HEK293 (cell line): ENCODE measurements at regions not wholly inside any gene's neighbourhood (a gene's known extent, or its start where the extent isn't known, plus 50 kb on each side); places are given as distances from the start of the nearest gene placed in this dataset.

Experiments
- CTCF ChIA-PET: fragments of 350-600 bp; formaldehyde crosslinking; extraction: SDS; loops from one replicate; lab custom pipeline; 2021; ENCODE audit warnings: antibody characterized with exemption; lab: Yijun Ruan, JAX
- POLR2A ChIA-PET: fragments of 300-600 bp; formaldehyde crosslinking; extraction: SDS; loops from one replicate; lab custom pipeline; 2020; ENCODE audit warnings: antibody characterized with exemption, inconsistent platforms; lab: Yijun Ruan, JAX
- H3K27ac ChIP-seq: fragments of 200-500 bp; sonication (Bioruptor generic); 2 replicates; pipeline ENCODE4 v1.5.1; 2014; ENCODE audit warnings: low read depth, low read length, control low read depth, inconsistent platforms; ENCODE audit errors: extremely low read depth
- H3K36me3 ChIP-seq, 2 experiments: fragments of 200-500 bp in 1 of 2; sonication (Bioruptor generic) in 1 of 2; 1 replicate in 1 of 2; 2 replicates in 1 of 2; pipeline ENCODE4 v1.5.1; 2014 to 2017; ENCODE audit warnings: inconsistent platforms in 2 of 2, low read length in 2 of 2; ENCODE audit not compliant: control insufficient read depth in 2 of 2, insufficient read depth in 1 of 2
- H3K4me1 ChIP-seq: fragments of 200-500 bp; sonication (Bioruptor generic); 2 replicates; pipeline ENCODE4 v1.5.1; 2014; ENCODE audit warnings: mild to moderate bottlenecking, low read length, inconsistent platforms; ENCODE audit not compliant: control insufficient read depth, insufficient read depth
- H3K4me3 ChIP-seq: 2 replicates; pipeline ENCODE4 v1.5.1; 2011; ENCODE audit warnings: low read depth, mild to moderate bottlenecking, control low read depth, low read length, moderate library complexity
- H3K9me3 ChIP-seq: fragments of 200-500 bp; sonication (Bioruptor generic); 2 replicates; pipeline ENCODE4 v1.5.1; 2014; ENCODE audit warnings: low read depth, low read length, inconsistent platforms; ENCODE audit not compliant: control insufficient read depth, insufficient read depth
- KLF8 ChIP-seq: fragments of 450-650 bp; formaldehyde crosslinking; IDR thresholded peaks from 2 replicates; pipeline ENCODE4 v1.5.1; 2016; ENCODE audit warnings: missing biosample characterization, missing genetic modification characterization
- MYNN ChIP-seq: fragments of 450-650 bp; formaldehyde crosslinking; IDR thresholded peaks from 2 replicates; pipeline ENCODE4 v1.5.1; 2016; ENCODE audit warnings: missing biosample characterization, missing genetic modification characterization, borderline replicate concordance
- WT1 ChIP-seq: fragments of 450-650 bp; formaldehyde crosslinking; IDR thresholded peaks from 2 replicates; pipeline ENCODE4 v1.5.1; 2016; ENCODE audit warnings: missing biosample characterization, missing genetic modification characterization
- ZBTB17 ChIP-seq: fragments of 450-650 bp; formaldehyde crosslinking; IDR thresholded peaks from 2 replicates; pipeline ENCODE4 v1.5.1; 2016; ENCODE audit warnings: missing biosample characterization, missing genetic modification characterization
- ZNF146 ChIP-seq: fragments of 450-650 bp; formaldehyde crosslinking; IDR thresholded peaks from 2 replicates; pipeline ENCODE4 v1.5.1; 2016; ENCODE audit warnings: missing biosample characterization, missing genetic modification characterization
- ZNF174 ChIP-seq: fragments of 450-650 bp; formaldehyde crosslinking; IDR thresholded peaks from 2 replicates; pipeline ENCODE4 v1.5.0; 2017; ENCODE audit warnings: missing biosample characterization, mild to moderate bottlenecking, missing genetic modification characterization
- ZNF366 ChIP-seq: fragments of 450-650 bp; formaldehyde crosslinking; conservative IDR thresholded peaks from 2 replicates; pipeline ENCODE4 v1.5.1; 2016; ENCODE audit warnings: missing biosample characterization, missing genetic modification characterization
- ZNF391 ChIP-seq: fragments of 450-650 bp; formaldehyde crosslinking; IDR thresholded peaks from 2 replicates; pipeline ENCODE4 v1.5.1; 2016; ENCODE audit warnings: low read depth, missing biosample characterization, missing genetic modification characterization, borderline replicate concordance
- ZNF521 ChIP-seq: fragments of 450-650 bp; formaldehyde crosslinking; IDR thresholded peaks from 2 replicates; pipeline ENCODE4 v1.5.1; 2017; ENCODE audit warnings: missing biosample characterization, mild to moderate bottlenecking, missing genetic modification characterization
- ZNF529 ChIP-seq: fragments of 450-650 bp; formaldehyde crosslinking; IDR thresholded peaks from 2 replicates; pipeline ENCODE4 v1.5.1; 2017; ENCODE audit warnings: missing genetic modification characterization, missing biosample characterization; ENCODE audit not compliant: insufficient replicate concordance
- ZNF549 ChIP-seq: fragments of 450-650 bp; IDR thresholded peaks from 2 replicates; pipeline ENCODE4 v1.5.1; 2018; ENCODE audit warnings: missing biosample characterization, missing genetic modification characterization, mild to moderate bottlenecking, inconsistent platforms, moderate library complexity
- ZNF626 ChIP-seq: fragments of 450-650 bp; sonication (Bioruptor Pico); formaldehyde crosslinking; IDR thresholded peaks from 2 replicates; pipeline ENCODE4 v1.5.1; 2018; ENCODE audit warnings: missing biosample characterization, missing genetic modification characterization, inconsistent platforms
- ZNF670 ChIP-seq: fragments of 450-650 bp; formaldehyde crosslinking; IDR thresholded peaks from 2 replicates; pipeline ENCODE4 v1.5.1; 2016; ENCODE audit warnings: missing biosample characterization, missing genetic modification characterization, low read depth
- ZNF791 ChIP-seq: fragments of 450-650 bp; formaldehyde crosslinking; IDR thresholded peaks from 2 replicates; pipeline ENCODE4 v1.5.1; 2016; ENCODE audit warnings: missing biosample characterization, missing genetic modification characterization
- ZNF843 ChIP-seq: fragments of 450-650 bp; formaldehyde crosslinking; IDR thresholded peaks from 2 replicates; pipeline ENCODE4 v1.5.1; 2016; ENCODE audit warnings: missing biosample characterization, missing genetic modification characterization
- TF ChIP-seq, protein P1 (sequence below): fragments of 450-650 bp; formaldehyde crosslinking; IDR thresholded peaks from 2 replicates; pipeline ENCODE4 v1.5.1; 2016; ENCODE audit warnings: missing biosample characterization, missing genetic modification characterization
- TF ChIP-seq, protein P2 (sequence below): fragments of 450-650 bp; IDR thresholded peaks from 2 replicates; pipeline ENCODE4 v1.5.1; 2018; ENCODE audit warnings: missing biosample characterization, missing genetic modification characterization
- TF ChIP-seq, protein P3 (sequence below): fragments of 450-650 bp; formaldehyde crosslinking; IDR thresholded peaks from 2 replicates; pipeline ENCODE4 v1.5.1; 2016; ENCODE audit warnings: missing biosample characterization, missing genetic modification characterization
- TF ChIP-seq, protein P4 (sequence below): fragments of 450-650 bp; formaldehyde crosslinking; IDR thresholded peaks from 2 replicates; pipeline ENCODE4 v1.5.1; 2017; ENCODE audit warnings: missing biosample characterization, missing genetic modification characterization
- TF ChIP-seq, protein P5 (sequence below): fragments of 450-650 bp; formaldehyde crosslinking; IDR thresholded peaks from 2 replicates; pipeline ENCODE4 v1.5.0; 2017; ENCODE audit warnings: missing biosample characterization, missing genetic modification characterization, borderline replicate concordance

DNA sequence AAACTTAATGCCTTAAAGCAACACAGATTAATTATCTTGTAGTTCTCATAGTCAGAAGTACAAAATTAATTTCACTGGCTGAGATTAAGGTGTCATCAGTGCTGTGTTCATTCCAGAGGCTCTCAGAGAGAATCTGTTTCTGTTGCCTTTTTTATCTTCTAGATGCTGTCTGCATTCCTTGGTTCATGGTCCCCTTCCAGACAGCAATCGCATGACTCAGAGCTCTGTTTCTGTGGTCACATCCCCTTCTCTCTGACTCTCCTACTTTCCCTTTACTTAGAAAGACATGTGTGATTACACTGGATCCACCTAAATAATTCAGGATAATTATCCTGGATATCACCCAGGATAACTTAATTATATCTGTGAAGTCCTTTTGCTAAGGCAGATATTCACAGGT lies 148.6 kb downstream of the MAIP1 start:
- CTCF ChIA-PET, result interaction anchor here (1.0 kb wide), 1 partner anchor 118 kb away, joined by 4 read pairs; no protein-coding TSS in a partner anchor
- H3K36me3 ChIP-seq, result no peaks in the 10 kb centered on the region
- no peak overlapping the region for H3K4me3 ChIP-seq
- POLR2A ChIA-PET, result no interaction called here
- no peak overlapping the region for H3K27ac ChIP-seq
- TF ChIP-seq ZNF391 (tag by site-specific recombination) (no peak), ZNF146 (no peak), ZNF174 (no peak), WT1 (tag by site-specific recombination) (no peak), ZNF366 (tag by site-specific recombination) (no peak)
- TF ChIP-seq, protein P1, sequence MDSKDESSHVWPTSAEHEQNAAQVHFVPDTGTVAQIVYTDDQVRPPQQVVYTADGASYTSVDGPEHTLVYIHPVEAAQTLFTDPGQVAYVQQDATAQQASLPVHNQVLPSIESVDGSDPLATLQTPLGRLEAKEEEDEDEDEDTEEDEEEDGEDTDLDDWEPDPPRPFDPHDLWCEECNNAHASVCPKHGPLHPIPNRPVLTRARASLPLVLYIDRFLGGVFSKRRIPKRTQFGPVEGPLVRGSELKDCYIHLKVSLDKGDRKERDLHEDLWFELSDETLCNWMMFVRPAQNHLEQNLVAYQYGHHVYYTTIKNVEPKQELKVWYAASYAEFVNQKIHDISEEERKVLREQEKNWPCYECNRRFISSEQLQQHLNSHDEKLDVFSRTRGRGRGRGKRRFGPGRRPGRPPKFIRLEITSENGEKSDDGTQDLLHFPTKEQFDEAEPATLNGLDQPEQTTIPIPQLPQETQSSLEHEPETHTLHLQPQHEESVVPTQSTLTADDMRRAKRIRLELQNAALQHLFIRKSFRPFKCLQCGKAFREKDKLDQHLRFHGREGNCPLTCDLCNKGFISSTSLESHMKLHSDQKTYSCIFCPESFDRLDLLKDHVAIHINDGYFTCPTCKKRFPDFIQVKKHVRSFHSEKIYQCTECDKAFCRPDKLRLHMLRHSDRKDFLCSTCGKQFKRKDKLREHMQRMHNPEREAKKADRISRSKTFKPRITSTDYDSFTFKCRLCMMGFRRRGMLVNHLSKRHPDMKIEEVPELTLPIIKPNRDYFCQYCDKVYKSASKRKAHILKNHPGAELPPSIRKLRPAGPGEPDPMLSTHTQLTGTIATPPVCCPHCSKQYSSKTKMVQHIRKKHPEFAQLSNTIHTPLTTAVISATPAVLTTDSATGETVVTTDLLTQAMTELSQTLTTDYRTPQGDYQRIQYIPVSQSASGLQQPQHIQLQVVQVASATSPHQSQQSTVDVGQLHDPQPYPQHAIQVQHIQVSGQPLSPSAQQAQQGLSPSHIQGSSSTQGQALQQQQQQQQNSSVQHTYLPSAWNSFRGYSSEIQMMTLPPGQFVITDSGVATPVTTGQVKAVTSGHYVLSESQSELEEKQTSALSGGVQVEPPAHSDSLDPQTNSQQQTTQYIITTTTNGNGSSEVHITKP (tag by site-specific recombination), result no peak
- no peaks in the 10 kb centered on the region for H3K4me1 ChIP-seq
- H3K9me3 ChIP-seq, result no peaks in the 10 kb centered on the region

DNA sequence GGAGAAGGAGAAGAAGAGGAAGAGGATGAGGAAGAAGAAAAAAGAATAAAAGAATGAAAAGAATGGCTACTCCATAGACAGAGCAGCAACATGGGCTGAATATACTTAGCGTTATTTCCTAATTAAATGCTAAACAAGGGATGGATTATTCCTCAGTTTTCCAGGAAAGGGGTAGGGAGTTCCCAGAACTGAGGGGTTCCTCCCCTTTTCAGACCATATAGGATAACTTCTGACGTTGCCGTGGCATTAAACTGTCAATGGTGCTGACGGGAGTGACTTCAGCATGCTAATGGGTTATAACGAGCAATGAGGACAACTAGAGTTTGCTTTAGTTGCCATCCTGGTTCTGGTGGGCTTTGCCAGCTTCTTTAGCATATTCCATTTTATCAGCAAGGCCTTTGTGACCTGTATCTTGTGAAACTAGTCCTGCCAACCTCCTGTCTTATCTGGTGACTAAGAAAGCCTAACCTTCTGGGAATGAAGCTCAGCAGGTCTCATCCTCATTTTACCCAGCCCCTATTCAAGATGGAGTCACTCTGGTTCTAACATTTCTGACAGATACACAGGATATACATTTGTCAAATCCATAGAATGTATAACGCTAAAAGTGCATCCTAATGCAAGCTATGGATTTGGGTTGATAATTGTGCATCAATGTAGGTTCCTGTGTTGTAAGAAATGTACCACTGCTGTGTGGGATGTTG lies 152.3 kb downstream of the MAIP1 start:
- H3K36me3 ChIP-seq, result no peaks in the 10 kb centered on the region
- no peak for TF ChIP-seq ZNF529
- no peak for TF ChIP-seq ZNF791 (tag by site-specific recombination)
- TF ChIP-seq, protein P2, sequence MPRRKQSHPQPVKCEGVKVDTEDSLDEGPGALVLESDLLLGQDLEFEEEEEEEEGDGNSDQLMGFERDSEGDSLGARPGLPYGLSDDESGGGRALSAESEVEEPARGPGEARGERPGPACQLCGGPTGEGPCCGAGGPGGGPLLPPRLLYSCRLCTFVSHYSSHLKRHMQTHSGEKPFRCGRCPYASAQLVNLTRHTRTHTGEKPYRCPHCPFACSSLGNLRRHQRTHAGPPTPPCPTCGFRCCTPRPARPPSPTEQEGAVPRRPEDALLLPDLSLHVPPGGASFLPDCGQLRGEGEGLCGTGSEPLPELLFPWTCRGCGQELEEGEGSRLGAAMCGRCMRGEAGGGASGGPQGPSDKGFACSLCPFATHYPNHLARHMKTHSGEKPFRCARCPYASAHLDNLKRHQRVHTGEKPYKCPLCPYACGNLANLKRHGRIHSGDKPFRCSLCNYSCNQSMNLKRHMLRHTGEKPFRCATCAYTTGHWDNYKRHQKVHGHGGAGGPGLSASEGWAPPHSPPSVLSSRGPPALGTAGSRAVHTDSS (tag by site-specific recombination), result no peak
- TF ChIP-seq, protein P3, sequence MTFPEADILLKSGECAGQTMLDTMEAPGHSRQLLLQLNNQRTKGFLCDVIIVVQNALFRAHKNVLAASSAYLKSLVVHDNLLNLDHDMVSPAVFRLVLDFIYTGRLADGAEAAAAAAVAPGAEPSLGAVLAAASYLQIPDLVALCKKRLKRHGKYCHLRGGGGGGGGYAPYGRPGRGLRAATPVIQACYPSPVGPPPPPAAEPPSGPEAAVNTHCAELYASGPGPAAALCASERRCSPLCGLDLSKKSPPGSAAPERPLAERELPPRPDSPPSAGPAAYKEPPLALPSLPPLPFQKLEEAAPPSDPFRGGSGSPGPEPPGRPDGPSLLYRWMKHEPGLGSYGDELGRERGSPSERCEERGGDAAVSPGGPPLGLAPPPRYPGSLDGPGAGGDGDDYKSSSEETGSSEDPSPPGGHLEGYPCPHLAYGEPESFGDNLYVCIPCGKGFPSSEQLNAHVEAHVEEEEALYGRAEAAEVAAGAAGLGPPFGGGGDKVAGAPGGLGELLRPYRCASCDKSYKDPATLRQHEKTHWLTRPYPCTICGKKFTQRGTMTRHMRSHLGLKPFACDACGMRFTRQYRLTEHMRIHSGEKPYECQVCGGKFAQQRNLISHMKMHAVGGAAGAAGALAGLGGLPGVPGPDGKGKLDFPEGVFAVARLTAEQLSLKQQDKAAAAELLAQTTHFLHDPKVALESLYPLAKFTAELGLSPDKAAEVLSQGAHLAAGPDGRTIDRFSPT, result no peak
- no peak for TF ChIP-seq KLF8 (tag by site-specific recombination)
- no peak for TF ChIP-seq ZNF549 (tag by site-specific recombination)
- TF ChIP-seq ZNF670 (tag by site-specific recombination), result no peak
- TF ChIP-seq ZBTB17 (tag by site-specific recombination), result no peak
- H3K9me3 ChIP-seq, result no peaks in the 10 kb centered on the region
- no peak overlapping the region for H3K27ac ChIP-seq
- no peak overlapping the region for H3K4me3 ChIP-seq
- ChIA-PET POLR2A (no interaction called here), CTCF (interaction anchor here (0.5 kb wide), 1 partner anchor 35 kb away, joined by 3 read pairs; no protein-coding TSS in a partner anchor)
- H3K4me1 ChIP-seq, result no peaks in the 10 kb centered on the region

DNA sequence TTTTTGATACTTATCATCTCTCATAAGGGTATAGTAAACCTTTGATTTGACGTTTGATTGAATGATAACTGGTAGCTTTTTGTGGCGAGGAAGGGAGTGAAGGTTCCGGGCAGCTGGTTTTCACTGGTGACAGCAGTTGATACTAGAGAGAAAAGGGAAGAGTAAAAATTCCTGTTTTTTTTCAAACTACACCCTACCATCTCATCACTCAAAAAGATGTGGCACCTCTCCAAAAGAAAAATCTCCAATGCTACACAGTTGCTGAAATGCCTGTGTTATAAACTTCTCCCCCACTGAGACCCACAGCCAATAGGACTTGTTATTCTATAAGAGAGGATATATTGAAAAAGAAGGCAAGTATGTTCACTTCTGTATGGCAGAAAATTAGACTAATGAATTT lies 154.0 kb downstream of the MAIP1 start:
- Histone ChIP-seq H3K36me3 (no peaks in the 10 kb centered on the region), H3K9me3 (no peaks in the 10 kb centered on the region), H3K4me1 (no peaks in the 10 kb centered on the region), H3K4me3 (no peak overlapping the region), H3K27ac (no peak overlapping the region)
- ChIA-PET POLR2A (no interaction called here), CTCF (no interaction called here)
- TF ChIP-seq MYNN (no peak), ZNF521 (tag by site-specific recombination) (no peak), ZNF626 (tag by site-specific recombination) (no peak), ZNF843 (tag by site-specific recombination) (no peak)
- TF ChIP-seq, protein P4, sequence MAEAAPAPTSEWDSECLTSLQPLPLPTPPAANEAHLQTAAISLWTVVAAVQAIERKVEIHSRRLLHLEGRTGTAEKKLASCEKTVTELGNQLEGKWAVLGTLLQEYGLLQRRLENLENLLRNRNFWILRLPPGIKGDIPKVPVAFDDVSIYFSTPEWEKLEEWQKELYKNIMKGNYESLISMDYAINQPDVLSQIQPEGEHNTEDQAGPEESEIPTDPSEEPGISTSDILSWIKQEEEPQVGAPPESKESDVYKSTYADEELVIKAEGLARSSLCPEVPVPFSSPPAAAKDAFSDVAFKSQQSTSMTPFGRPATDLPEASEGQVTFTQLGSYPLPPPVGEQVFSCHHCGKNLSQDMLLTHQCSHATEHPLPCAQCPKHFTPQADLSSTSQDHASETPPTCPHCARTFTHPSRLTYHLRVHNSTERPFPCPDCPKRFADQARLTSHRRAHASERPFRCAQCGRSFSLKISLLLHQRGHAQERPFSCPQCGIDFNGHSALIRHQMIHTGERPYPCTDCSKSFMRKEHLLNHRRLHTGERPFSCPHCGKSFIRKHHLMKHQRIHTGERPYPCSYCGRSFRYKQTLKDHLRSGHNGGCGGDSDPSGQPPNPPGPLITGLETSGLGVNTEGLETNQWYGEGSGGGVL (tag by site-specific recombination), result no peak
- TF ChIP-seq, protein P5, sequence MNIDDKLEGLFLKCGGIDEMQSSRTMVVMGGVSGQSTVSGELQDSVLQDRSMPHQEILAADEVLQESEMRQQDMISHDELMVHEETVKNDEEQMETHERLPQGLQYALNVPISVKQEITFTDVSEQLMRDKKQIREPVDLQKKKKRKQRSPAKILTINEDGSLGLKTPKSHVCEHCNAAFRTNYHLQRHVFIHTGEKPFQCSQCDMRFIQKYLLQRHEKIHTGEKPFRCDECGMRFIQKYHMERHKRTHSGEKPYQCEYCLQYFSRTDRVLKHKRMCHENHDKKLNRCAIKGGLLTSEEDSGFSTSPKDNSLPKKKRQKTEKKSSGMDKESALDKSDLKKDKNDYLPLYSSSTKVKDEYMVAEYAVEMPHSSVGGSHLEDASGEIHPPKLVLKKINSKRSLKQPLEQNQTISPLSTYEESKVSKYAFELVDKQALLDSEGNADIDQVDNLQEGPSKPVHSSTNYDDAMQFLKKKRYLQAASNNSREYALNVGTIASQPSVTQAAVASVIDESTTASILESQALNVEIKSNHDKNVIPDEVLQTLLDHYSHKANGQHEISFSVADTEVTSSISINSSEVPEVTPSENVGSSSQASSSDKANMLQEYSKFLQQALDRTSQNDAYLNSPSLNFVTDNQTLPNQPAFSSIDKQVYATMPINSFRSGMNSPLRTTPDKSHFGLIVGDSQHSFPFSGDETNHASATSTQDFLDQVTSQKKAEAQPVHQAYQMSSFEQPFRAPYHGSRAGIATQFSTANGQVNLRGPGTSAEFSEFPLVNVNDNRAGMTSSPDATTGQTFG (tag by site-specific recombination), result no peak
